GM12891 (cell line): ENCODE measurements at regions not wholly inside any gene's neighbourhood (a gene's known extent, or its start where the extent isn't known, plus 50 kb on each side); places are given as distances from the start of the nearest gene placed in this dataset.

ENCODE experiments used
- DNase-seq: peaks from one replicate; pipeline ENCODE4 v3.0.0; 2011; ENCODE audit warnings: low spot score; ENCODE audit not compliant: insufficient read length
- FAIRE-seq: peaks from 2 replicates; lab custom pipeline; 2011; peaks lifted over from hg19 to GRCh38; lab: Jason Lieb, UNC
- PAX5 ChIP-seq: IDR thresholded peaks from 2 replicates; pipeline ENCODE4 v1.6.1; 2011; ENCODE audit warnings: low read length, moderate library complexity, mild to moderate bottlenecking; ENCODE audit not compliant: insufficient read depth, severe bottlenecking
- POLR2A ChIP-seq: IDR thresholded peaks from 2 replicates; pipeline ENCODE4 v1.6.1; 2011; ENCODE audit warnings: low read depth, low read length, control low read depth
- POLR2AphosphoS5 ChIP-seq: IDR thresholded peaks from 2 replicates; pipeline ENCODE4 v1.6.1; 2011; ENCODE audit warnings: low read depth, low read length, control low read depth
- POU2F2 ChIP-seq: IDR thresholded peaks from 2 replicates; pipeline ENCODE4 v1.6.1; 2011; ENCODE audit warnings: low read depth, mild to moderate bottlenecking, control low read depth, low read length, moderate library complexity
- SPI1 ChIP-seq: IDR thresholded peaks from 2 replicates; pipeline ENCODE4 v1.6.1; 2011; ENCODE audit warnings: low read depth, low read length, control low read depth
- TAF1 ChIP-seq: IDR thresholded peaks from 2 replicates; pipeline ENCODE4 v1.6.1; 2011; ENCODE audit warnings: low read depth, low read length, control low read depth

DNA sequence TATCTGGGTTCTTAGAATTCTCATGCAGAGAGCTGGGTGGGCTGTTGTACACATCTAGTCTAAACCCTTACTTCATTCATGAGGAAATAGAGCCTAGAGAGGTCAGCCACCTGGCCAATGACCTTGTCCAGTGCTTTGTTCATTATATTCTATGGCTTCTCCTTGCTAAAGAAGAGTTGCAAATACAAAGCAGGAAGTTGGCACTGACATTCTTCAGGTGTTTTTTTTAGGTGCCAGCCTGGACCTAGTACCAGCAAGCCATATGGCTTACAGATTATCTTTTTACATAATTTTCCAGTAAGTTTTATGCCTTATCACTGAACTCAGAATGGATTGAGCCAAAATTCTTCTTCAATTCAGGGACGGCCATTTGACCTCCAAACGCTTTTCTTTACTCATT is 54.7 kb upstream of the PGM2 start:
- FAIRE-seq, result no peak

DNA sequence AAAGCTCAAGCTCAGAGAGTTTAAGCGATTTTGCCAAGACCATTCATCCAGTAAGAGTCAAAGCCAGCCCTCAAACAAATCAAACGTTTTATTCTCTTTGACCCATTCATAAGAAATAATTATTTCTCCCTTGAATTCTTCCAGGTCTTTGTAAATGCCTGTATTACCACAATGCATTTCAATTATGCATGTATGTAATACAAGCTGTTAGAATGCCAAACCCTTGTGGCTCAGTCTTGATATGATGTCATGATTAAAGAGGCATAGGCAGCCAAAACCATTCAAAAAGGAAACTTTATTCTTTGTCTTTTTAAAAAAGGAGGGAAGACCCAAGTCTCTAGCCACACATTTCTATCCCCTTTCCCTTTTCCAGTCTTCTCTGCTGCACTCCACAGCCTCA is 56.5 kb upstream of the PGM2 start:
- TF ChIP-seq TAF1 (no peak), PAX5 (no peak), SPI1 (no peak), POU2F2 (no peak), POLR2AphosphoS5 (no peak), POLR2A (no peak)
- no peak for DNase-seq
- no peak for FAIRE-seq

More for the DNA sequence above, 54.7 kb upstream of the PGM2 start:
- TF ChIP-seq POLR2AphosphoS5, result no peak
- TF ChIP-seq POLR2A, result no peak
- no peak for TF ChIP-seq TAF1
- TF ChIP-seq PAX5, result no peak
- no peak for TF ChIP-seq POU2F2
- no peak for TF ChIP-seq SPI1
- DNase-seq, result no peak

DNA sequence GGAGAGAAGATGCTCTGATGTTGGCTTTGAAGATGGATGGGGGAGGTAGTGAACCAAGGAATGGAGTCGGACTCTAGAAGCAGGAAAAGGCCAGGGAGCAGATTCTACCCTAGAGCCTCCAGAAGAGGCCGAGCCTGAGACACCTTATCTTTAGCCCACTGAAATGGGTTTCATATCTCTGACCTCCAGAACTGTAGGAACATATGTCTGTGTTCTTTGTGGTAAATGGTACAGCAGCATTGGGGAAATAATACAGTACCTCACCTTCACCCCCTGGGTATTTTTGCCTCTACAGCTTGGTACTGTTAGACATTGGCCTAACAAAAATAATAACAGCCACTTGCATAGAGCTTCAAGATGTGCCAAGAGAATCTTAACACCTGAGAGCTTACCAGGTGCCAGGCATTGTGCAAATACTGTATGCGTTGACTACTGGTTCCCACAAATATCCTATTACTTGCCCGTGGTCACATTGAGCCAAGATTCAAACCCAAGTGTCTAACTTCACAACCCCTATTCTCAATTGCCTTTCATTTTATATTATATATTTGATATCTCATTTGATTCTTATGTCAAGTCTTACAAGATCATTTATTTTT is 57.0 kb upstream of the PGM2 start:
- no peak for TF ChIP-seq POU2F2
- TF ChIP-seq POLR2AphosphoS5, result no peak
- no peak for TF ChIP-seq POLR2A
- TF ChIP-seq TAF1, result no peak
- no peak for TF ChIP-seq SPI1
- no peak for TF ChIP-seq PAX5
- no peak for FAIRE-seq

DNA sequence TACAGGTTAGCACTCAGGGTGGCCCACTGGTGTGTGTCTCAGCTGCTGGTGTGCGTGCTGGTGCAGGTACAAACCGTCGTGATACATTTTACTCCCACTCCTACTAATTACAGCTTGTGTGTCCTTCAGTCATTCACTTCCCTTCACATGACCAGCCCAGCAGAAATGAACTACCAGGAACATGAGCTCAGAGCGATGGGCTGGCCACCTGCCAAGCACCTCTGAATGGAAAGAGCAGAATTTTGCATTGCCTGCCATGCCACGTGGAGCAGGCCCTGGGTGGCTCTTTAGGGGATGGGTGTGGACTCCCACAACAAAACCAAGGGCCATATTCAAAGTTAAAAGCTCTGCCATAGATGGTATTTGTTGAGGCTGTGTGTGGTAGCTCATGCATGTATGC is 58.9 kb upstream of the PGM2 start:
- TF ChIP-seq SPI1 (no peak), POLR2AphosphoS5 (no peak), POU2F2 (no peak), TAF1 (no peak), POLR2A (no peak), PAX5 (no peak)
- DNase-seq (no peak), FAIRE-seq (no peak)

More for the DNA sequence above, 57.0 kb upstream of the PGM2 start:
- no peak for DNase-seq

DNA sequence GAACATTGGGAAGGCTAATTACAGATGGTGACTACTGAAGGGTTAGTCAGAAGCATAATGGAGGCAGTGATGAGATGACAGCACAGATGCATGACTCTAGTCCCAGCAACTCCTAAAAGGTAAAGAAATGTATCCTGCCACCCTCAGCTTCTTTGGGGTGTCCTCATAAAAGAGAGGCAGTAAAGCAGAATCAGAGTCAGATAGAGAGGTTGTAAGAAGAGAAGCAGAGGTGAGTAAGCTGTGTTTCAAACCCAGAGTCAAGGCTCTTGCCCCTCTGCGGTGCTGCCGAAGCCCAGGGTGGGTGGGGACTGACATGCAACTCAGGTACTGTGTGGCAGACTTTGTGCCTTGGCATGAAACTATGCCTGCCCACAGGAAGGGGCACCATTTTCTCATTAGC is 59.5 kb upstream of the PGM2 start:
- FAIRE-seq (peak; percentile 5), DNase-seq (no peak)
- TF ChIP-seq PAX5 (no peak), POLR2AphosphoS5 (no peak), POLR2A (no peak), POU2F2 (no peak), TAF1 (no peak), SPI1 (no peak)

DNA sequence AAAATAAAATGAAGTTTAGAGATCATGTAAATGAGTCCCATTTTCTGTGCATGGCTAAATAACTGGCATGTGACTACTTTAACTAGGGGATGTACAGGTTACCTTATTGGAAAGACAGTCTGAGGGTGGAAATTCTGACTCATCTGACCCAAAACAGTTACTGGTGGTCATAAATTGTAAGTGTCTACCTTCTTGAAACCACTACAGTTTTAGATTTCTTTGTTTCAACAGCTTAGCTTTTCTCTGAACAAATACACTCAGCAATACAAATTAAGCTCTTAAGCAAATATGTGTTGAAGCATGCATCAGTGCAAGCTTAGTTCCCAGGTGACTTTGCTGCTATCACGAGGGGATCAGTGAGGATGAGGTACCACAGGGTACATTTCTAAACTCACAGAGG is 60.7 kb upstream of the PGM2 start:
- no peak for DNase-seq
- FAIRE-seq, result peak; percentile 59
- TF ChIP-seq POU2F2 (no peak), POLR2A (no peak), TAF1 (no peak)

DNA sequence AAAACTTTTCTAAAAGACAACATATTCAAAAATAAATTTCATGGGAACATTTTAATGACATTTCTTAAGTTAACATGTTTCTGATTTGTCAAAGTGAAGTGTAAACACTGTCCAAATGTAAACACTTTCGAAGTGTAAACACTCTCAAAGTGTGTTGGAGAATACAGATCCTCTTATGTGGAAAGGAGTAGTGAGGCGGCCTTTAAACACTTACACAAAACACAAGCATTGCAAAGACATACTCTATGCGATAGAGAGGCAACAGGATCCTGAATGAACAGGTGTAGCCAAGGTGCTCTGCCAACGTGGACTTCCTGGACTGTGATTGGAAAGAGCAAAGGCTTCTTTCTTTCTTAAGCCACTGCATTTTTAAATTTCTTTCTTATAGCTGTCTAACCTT is 62.7 kb upstream of the PGM2 start:
- no peak for TF ChIP-seq TAF1
- no peak for TF ChIP-seq SPI1
- no peak for TF ChIP-seq POU2F2
- TF ChIP-seq PAX5, result no peak
- no peak for TF ChIP-seq POLR2A
- no peak for DNase-seq
- no peak for FAIRE-seq

DNA sequence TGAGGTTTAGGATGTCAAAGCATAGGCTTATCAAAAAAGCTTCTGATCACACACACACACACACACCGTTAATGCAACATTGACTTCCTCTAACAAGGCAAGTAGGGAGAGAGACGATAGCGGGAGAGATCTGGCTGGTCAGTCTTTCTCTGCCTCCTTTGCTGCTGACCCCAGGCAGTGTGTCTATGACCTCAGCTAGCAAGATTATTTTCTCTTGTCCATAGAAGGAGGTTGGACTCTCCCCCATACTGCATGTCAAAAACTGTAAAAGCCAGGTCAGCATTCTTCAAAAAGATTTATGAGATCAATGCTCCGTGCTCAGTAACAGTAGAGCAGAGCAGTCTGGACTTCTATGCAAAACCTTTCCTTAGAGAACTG is 63.5 kb upstream of the PGM2 start:
- TF ChIP-seq POLR2A, result no peak
- no peak for TF ChIP-seq SPI1
- no peak for TF ChIP-seq PAX5
- no peak for TF ChIP-seq TAF1
- TF ChIP-seq POU2F2, result no peak
- no peak for TF ChIP-seq POLR2AphosphoS5
- DNase-seq, result no peak
- FAIRE-seq, result no peak

DNA sequence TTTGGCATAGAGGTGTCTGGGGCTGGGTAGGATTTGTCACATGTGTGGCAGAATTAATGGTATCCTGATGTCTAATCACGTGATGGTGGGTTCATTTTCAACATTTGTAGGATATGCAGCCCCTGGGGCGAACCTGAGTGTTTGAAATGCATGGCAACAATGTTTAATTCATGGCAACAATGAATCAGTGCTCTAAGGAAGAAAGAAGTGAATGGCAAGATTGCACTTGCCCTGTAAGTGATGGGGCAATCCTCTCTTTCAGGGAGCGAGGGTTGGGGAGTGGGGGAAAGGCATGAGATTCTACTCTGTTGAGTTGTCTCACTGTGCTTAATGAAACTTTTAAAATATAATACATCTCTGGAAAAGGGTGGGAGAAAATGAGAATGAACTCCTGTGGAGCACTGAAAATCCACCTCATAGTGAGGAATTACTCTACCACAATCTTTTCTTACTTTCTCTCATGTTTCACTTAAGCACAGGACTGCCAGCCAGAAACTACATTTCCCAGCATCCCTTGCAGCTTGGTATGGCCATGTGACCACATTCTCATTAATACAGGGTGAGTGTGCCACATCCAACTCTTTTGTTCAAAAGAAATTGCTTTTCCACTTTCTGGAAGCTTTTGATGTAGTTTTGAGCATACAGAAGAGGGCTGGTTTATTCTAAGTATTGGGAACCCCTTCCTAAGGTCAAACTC is 64.0 kb upstream of the PGM2 start:
- FAIRE-seq (peak; percentile 41), DNase-seq (no peak)
- TF ChIP-seq POU2F2 (no peak), SPI1 (no peak)

DNA sequence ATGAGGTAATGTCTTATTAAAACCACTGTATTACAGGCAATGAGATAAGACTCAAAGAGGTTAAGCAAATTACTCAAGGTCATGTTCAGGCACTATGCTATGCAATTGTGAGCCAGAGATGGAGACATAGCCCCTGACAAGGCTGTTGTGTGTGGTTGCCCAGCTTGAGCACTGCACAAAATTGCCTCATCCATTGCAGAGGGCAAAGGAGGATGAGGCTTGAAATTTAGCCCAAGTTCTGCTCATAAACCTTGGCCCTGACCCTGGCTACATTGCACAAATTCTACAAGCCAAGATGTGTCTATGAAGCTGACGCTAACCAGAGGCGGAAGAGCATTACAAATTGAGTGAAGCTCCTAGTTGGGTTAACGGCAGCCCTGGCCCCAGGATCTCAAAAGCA is 65.6 kb upstream of the PGM2 start:
- FAIRE-seq (peak; percentile 69), DNase-seq (no peak)
- no peak for TF ChIP-seq POLR2AphosphoS5
- TF ChIP-seq TAF1, result no peak
- TF ChIP-seq PAX5, result no peak

DNA sequence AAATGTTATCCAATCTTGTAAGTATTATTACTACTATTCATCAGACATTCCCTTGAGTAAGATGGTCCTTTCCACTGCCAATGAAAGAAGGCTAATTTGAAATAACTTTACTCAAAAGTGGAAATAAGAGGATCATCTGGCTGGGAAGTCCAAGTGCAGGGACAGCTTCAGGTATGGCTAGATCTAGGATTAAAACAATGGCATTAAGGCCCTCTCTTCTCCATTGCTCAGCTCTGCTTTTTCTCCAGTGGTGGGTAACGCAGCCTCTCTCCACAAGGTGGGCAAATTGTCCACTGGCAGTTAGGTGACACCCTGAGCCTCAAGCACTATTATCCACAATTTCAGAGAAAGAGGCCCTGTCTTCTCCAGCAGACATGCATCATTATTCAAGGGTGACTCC is 66.7 kb upstream of the PGM2 start:
- DNase-seq (no peak), FAIRE-seq (no peak)
- no peak for TF ChIP-seq TAF1
- TF ChIP-seq PAX5, result no peak
- TF ChIP-seq POLR2A, result no peak
- TF ChIP-seq SPI1, result no peak
- no peak for TF ChIP-seq POU2F2
- no peak for TF ChIP-seq POLR2AphosphoS5
